Glomerular visceral epithelial cell (primary cell): ENCODE measurements at regions not wholly inside any gene's neighbourhood (a gene's known extent, or its start where the extent isn't known, plus 50 kb on each side); places are given as distances from the start of the nearest gene placed in this dataset.
A peak's percentile ranks its signal among the peaks of the same experiment; 100 is the strongest.
"Not testable (repeated sequence)": the region's sequence is repeated elsewhere in the genome, so short reads cannot be mapped to it uniquely, and the experiment has no call there.

Source experiments
- DNase-seq: peaks from one replicate; pipeline ENCODE4 v3.0.0-alpha.2; 2016; ENCODE audit errors: extremely low spot score

GRCh38 chr9:2354216-2354615 is 267.4 kb upstream of the VLDLR start:
- no peak for DNase-seq

- no peak for DNase-seq
These were observed 266.5 kb upstream of the VLDLR start for GRCh38 chr9:2354856-2355696.

GRCh38 chr9:2355697-2355983 is 265.9 kb upstream of the VLDLR start:
- DNase-seq, result no peak

- peak; percentile 7 for DNase-seq
These were observed 265.4 kb upstream of the VLDLR start for GRCh38 chr9:2356041-2356790.

GRCh38 chr9:2359891-2360471 is 261.6 kb upstream of the VLDLR start:
- no peak for DNase-seq

- no peak for DNase-seq
These were observed 259.4 kb upstream of the VLDLR start for GRCh38 chr9:2362150-2362549.

- DNase-seq, result no peak
These were observed 258.3 kb upstream of the VLDLR start for GRCh38 chr9:2363138-2363745.

- DNase-seq, result no peak
These were observed 257.8 kb upstream of the VLDLR start for GRCh38 chr9:2363781-2364180.

- no peak for DNase-seq
These were observed 253.6 kb upstream of the VLDLR start for GRCh38 chr9:2367970-2368369.

GRCh38 chr9:2373648-2374047 is 247.9 kb upstream of the VLDLR start:
- no peak for DNase-seq

- no peak for DNase-seq
These were observed 246.5 kb upstream of the VLDLR start for GRCh38 chr9:2375114-2375513.

GRCh38 chr9:2377117-2377516 is 244.5 kb upstream of the VLDLR start:
- no peak for DNase-seq

- DNase-seq, result no peak
These were observed 243.8 kb upstream of the VLDLR start for GRCh38 chr9:2377834-2378233.

- DNase-seq, result no peak
These were observed 243.3 kb upstream of the VLDLR start for GRCh38 chr9:2378266-2378665.

- no peak for DNase-seq
These were observed 242.8 kb upstream of the VLDLR start for GRCh38 chr9:2378816-2379215.

GRCh38 chr9:2384741-2385140 is 236.8 kb upstream of the VLDLR start:
- no peak for DNase-seq

- DNase-seq, result no peak
These were observed 235.8 kb upstream of the VLDLR start for GRCh38 chr9:2385746-2386145.

GRCh38 chr9:2386566-2386965 is 235.0 kb upstream of the VLDLR start:
- no peak for DNase-seq

GRCh38 chr9:2387166-2387565 is 234.4 kb upstream of the VLDLR start:
- no peak for DNase-seq

- DNase-seq, result no peak
These were observed 232.2 kb upstream of the VLDLR start for GRCh38 chr9:2389404-2389803.

- no peak for DNase-seq
These were observed 231.6 kb upstream of the VLDLR start for GRCh38 chr9:2390028-2390427.

GRCh38 chr9:2391509-2392132 is 230.0 kb upstream of the VLDLR start:
- DNase-seq, result not testable (repeated sequence)
